ENCODE measurements at regions not wholly inside any gene's neighbourhood (a gene's known extent, or its start where the extent isn't known, plus 50 kb on each side); places are given as distances from the start of the nearest gene placed in this dataset.

- Histone ChIP-seq H3K27ac (no peak overlapping the region), H3K27me3 (no peaks in the 10 kb centered on the region), H3K9me3 (replicated peaks in 1 of 3) (no peaks in the 10 kb centered on the region), H3K36me3 (replicated peaks in 1 of 2) (no peaks in the 10 kb centered on the region), H3K4me3 (no peak overlapping the region), H3K4me1 (replicated peaks in 1 of 2) (peaks cover 0 to 8% of the 10 kb centered on the region in 2 donors)
- 50 to 62% (median 56%) methylated on average over 8 to 11 of the region's 11 CpGs for WGBS, 4 donors
- no peak for DNase-seq
- intact Hi-C loops (cut with DNase I), result loop anchor here (5.0 kb wide), 2 partner anchors 187 to 287 kb away; partner anchors contain the start of gene ARHGEF3 (in 2 of the 2)
- TF ChIP-seq, protein P1, sequence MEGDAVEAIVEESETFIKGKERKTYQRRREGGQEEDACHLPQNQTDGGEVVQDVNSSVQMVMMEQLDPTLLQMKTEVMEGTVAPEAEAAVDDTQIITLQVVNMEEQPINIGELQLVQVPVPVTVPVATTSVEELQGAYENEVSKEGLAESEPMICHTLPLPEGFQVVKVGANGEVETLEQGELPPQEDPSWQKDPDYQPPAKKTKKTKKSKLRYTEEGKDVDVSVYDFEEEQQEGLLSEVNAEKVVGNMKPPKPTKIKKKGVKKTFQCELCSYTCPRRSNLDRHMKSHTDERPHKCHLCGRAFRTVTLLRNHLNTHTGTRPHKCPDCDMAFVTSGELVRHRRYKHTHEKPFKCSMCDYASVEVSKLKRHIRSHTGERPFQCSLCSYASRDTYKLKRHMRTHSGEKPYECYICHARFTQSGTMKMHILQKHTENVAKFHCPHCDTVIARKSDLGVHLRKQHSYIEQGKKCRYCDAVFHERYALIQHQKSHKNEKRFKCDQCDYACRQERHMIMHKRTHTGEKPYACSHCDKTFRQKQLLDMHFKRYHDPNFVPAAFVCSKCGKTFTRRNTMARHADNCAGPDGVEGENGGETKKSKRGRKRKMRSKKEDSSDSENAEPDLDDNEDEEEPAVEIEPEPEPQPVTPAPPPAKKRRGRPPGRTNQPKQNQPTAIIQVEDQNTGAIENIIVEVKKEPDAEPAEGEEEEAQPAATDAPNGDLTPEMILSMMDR (IDR thresholded peaks at IDR 0.05), result no peak
- no peak for TF ChIP-seq POLR2A (IDR thresholded peaks at IDR 0.05)
Measured at GRCh38 chr3:56989169-56989976, 71.1 kb upstream of the SPATA12 start.

DNA sequence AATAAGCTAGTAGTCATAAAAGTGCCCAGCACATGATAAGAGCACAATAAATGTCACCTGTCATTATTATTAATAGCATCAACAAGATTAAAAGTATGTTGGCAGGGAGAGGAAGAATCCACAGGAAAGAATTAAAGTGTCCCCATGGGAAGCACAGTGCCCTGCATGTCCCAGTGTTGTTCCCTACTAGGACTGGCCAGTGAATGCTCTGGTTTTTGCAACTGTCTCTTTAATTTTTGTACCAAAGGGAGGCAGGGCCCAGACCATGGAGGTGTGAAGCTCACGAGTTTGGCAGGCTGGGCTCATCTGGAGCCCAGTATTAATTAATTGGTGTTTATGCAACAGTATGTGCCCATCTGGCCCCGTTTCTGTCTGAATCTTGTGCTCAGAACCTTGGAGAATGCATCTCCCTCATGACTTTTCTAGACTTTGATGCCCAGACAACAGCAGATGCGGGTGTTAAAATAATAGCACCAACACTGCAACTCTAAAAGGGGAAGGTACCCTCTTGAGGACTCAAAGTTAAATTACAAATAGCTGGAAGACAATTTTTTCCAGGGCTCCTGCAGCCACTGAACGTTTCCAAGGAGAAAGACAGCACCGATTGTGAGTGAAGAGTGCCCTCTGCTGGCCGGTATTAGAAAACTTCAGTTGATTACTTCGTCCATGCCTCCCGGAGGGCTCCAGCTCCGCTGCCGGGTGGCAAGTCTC, 71.9 kb upstream of the SPATA12 start:
- TF ChIP-seq POLR2A (IDR thresholded peaks at IDR 0.05), result no peak
- TF ChIP-seq, protein P1 (IDR thresholded peaks at IDR 0.05), result peak; percentile 80 to 95 (median 86)
- intact Hi-C loops (cut with DNase I), result loop anchor here (5.0 kb wide), 2 partner anchors 186 to 286 kb away; partner anchors contain the start of gene ARHGEF3 (in 2 of the 2)
- H3K27ac ChIP-seq, result no peak overlapping the region
- H3K4me1 ChIP-seq (replicated peaks in 1 of 2), result peaks cover 0 to 8% of the 10 kb centered on the region in 2 donors
- no peak overlapping the region for H3K4me3 ChIP-seq
- no peaks in the 10 kb centered on the region for H3K9me3 ChIP-seq (replicated peaks in 1 of 3)
- H3K36me3 ChIP-seq (replicated peaks in 1 of 2), result no peaks in the 10 kb centered on the region
- H3K27me3 ChIP-seq, result no peaks in the 10 kb centered on the region
- peak; percentile 76 to 94 (median 84) for DNase-seq
- 5 to 12% (median 9%) methylated on average over 9 to 10 of the region's 10 CpGs for WGBS, 4 donors

GRCh38 chr3:56987238-56987895, 73.1 kb upstream of the SPATA12 start:
- intact Hi-C loops (cut with DNase I), result loop anchor here (5.0 kb wide), 2 partner anchors 185 to 285 kb away; partner anchors contain the start of gene ARHGEF3 (in 2 of the 2)
- TF ChIP-seq POLR2A (IDR thresholded peaks at IDR 0.05), result no peak
- TF ChIP-seq, protein P1 (IDR thresholded peaks at IDR 0.05), result peak in 1 of 6 experiments; percentile 2

GRCh38 chr3:56986347-56986746, 74.1 kb upstream of the SPATA12 start:
- WGBS, 4 donors, result 63 to 73% (median 66%) methylated on average over 5 of the region's 5 CpGs
- no peaks in the 10 kb centered on the region for H3K36me3 ChIP-seq (replicated peaks in 1 of 2)
- H3K4me3 ChIP-seq, result no peak overlapping the region
- H3K27me3 ChIP-seq, result no peaks in the 10 kb centered on the region
- peaks cover under 1 to 13% of the 10 kb centered on the region in 2 donors for H3K4me1 ChIP-seq (replicated peaks in 1 of 2)
- TF ChIP-seq, protein P1 (IDR thresholded peaks at IDR 0.05), result no peak
- TF ChIP-seq POLR2A (IDR thresholded peaks at IDR 0.05), result no peak
- no peak for DNase-seq
- intact Hi-C loops (cut with DNase I), result loop anchor here (5.0 kb wide), 2 partner anchors 184 to 284 kb away; partner anchors contain the start of gene ARHGEF3 (in 2 of the 2)
- no peak overlapping the region for H3K27ac ChIP-seq
- H3K9me3 ChIP-seq (replicated peaks in 1 of 3), result no peaks in the 10 kb centered on the region

More at GRCh38 chr3:56987238-56987895, 73.1 kb upstream of the SPATA12 start:
- Histone ChIP-seq H3K4me1 (replicated peaks in 1 of 2) (peaks cover 0 to 8% of the 10 kb centered on the region in 2 donors), H3K27ac (no peak overlapping the region), H3K4me3 (no peak overlapping the region), H3K9me3 (replicated peaks in 1 of 3) (no peaks in the 10 kb centered on the region), H3K36me3 (replicated peaks in 1 of 2) (no peaks in the 10 kb centered on the region), H3K27me3 (no peaks in the 10 kb centered on the region)
- no peak for DNase-seq
- 84 to 92% (median 84%) methylated on average over 5 to 6 of the region's 6 CpGs for WGBS, 4 donors

Data from adrenal gland (tissue), 9 donors.